Vagina (tissue), 2 donors: ENCODE measurements at regions not wholly inside any gene's neighbourhood (a gene's known extent, or its start where the extent isn't known, plus 50 kb on each side); places are given as distances from the start of the nearest gene placed in this dataset.

Source experiments
- POLR2A ChIP-seq, 2 donors: fragments of 450-650 bp; IDR thresholded peaks; one replicate each; pipeline ENCODE4 v1.6.1; 2017; ENCODE audit warnings: antibody characterized with exemption in 2 of 2, mild to moderate bottlenecking in 2 of 2, moderate library complexity in 2 of 2
- POLR2AphosphoS5 ChIP-seq, 2 donors: sonication (generic); formaldehyde crosslinking; IDR thresholded peaks; one replicate each; pipeline ENCODE4 v1.9.0; 2017; ENCODE audit warnings: antibody characterized with exemption in 2 of 2, mild to moderate bottlenecking in 2 of 2, low read depth in 1 of 2; ENCODE audit not compliant: insufficient read depth in 1 of 2
- TF ChIP-seq, protein P1 (sequence below), 3 experiments: fragments of 450-650 bp in 2 of 3; fragments of 200-600 bp in 1 of 3; sonication (generic) in 1 of 3; IDR thresholded peaks; one replicate each; pipeline ENCODE4 v1.5.1; 2017 to 2019; ENCODE audit warnings: antibody characterized with exemption in 3 of 3, mild to moderate bottlenecking in 2 of 3, moderate library complexity in 2 of 3

DNA sequence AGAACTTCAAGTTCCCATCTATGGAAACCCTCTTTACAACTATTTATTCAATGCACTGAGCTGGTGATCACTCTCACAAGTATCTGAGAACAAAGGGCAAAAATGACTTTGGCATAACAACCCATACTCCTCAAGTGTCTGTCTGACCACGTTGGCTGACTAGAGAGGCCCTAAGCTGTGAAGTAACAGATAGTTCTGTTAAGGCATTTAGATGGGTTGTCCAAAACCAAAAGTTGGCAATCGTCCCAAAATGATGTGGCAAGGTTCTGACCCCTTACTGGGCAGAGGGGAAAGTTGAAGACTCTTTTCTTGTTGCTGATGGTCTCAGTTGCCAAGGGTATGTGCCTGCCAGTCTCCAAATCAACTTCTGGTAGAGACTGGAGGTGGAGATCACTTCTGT lies 524.8 kb downstream of the PPARGC1A start:
- TF ChIP-seq, protein P1, sequence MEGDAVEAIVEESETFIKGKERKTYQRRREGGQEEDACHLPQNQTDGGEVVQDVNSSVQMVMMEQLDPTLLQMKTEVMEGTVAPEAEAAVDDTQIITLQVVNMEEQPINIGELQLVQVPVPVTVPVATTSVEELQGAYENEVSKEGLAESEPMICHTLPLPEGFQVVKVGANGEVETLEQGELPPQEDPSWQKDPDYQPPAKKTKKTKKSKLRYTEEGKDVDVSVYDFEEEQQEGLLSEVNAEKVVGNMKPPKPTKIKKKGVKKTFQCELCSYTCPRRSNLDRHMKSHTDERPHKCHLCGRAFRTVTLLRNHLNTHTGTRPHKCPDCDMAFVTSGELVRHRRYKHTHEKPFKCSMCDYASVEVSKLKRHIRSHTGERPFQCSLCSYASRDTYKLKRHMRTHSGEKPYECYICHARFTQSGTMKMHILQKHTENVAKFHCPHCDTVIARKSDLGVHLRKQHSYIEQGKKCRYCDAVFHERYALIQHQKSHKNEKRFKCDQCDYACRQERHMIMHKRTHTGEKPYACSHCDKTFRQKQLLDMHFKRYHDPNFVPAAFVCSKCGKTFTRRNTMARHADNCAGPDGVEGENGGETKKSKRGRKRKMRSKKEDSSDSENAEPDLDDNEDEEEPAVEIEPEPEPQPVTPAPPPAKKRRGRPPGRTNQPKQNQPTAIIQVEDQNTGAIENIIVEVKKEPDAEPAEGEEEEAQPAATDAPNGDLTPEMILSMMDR (IDR thresholded peaks at IDR 0.05): no peak
- TF ChIP-seq POLR2A (IDR thresholded peaks at IDR 0.05) (no peak), POLR2AphosphoS5 (IDR thresholded peaks at IDR 0.05; ENCODE audit: insufficient read depth in 1 of 2, low read depth in 1 of 2) (no peak)
